ACC112 (cell line): ENCODE measurements at regions not wholly inside any gene's neighbourhood (a gene's known extent, or its start where the extent isn't known, plus 50 kb on each side); places are given as distances from the start of the nearest gene placed in this dataset.

ENCODE experiments used
- H2AFZ ChIP-seq: fragments of 200-600 bp; sonication (generic); one replicate; pipeline ENCODE4 v1.6.0; 2017; ENCODE audit warnings: antibody characterized with exemption, low read length; ENCODE audit not compliant: unreplicated experiment
- H3K27ac ChIP-seq: fragments of 200-600 bp; sonication (generic); 2 replicates; pipeline ENCODE4 v1.5.1; 2014; ENCODE audit warnings: low read depth, mild to moderate bottlenecking, antibody characterized with exemption, low read length, moderate library complexity
- H3K27me3 ChIP-seq: fragments of 200-600 bp; sonication (generic); 2 replicates; pipeline ENCODE4 v1.6.1; 2014; ENCODE audit warnings: mild to moderate bottlenecking, antibody characterized with exemption, low read length, moderate library complexity, mixed read lengths; ENCODE audit not compliant: insufficient read depth
- H3K36me3 ChIP-seq: fragments of 200-600 bp; sonication (generic); 2 replicates; pipeline ENCODE4 v1.6.1; 2016; ENCODE audit warnings: mild to moderate bottlenecking, antibody characterized with exemption, low read length, moderate library complexity, mixed read lengths; ENCODE audit not compliant: insufficient read depth
- H3K4me1 ChIP-seq: fragments of 200-600 bp; sonication (generic); one replicate; pipeline ENCODE4 v1.6.1; 2016; ENCODE audit warnings: low read length, mixed read lengths; ENCODE audit not compliant: insufficient read depth, unreplicated experiment, control insufficient read depth
- H3K4me3 ChIP-seq: fragments of 200-600 bp; sonication (generic); 2 replicates; pipeline ENCODE4 v1.5.1; 2014; ENCODE audit warnings: mild to moderate bottlenecking, low read depth, low read length
- H3K79me2 ChIP-seq: fragments of 200-600 bp; sonication (generic); one replicate; pipeline ENCODE4 v1.6.0; 2016; ENCODE audit warnings: low read length; ENCODE audit not compliant: control insufficient read depth, unreplicated experiment, insufficient read depth

DNA sequence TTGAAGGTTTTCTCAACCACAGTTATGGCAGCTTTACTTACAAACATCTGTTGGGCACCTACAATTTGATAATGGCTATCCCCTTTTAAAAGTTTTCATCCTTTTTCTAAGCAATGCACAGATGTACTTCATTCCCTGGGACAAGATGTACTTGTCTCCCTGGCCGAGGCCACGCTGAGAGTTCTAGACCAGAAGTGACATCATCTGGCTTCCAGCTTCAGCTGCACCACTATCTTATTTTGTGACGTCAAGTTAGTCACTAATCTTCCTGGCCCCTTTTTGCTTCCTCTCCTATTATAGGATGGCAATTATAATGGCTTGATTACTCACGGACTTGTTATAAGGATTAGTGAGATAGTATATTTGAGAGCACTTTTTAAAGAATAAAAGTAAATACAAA lies 386.4 kb downstream of the BCL11A start:
- no peaks in the 10 kb centered on the region for H3K27me3 ChIP-seq
- no peak overlapping the region for H3K27ac ChIP-seq
- no peaks in the 10 kb centered on the region for H3K36me3 ChIP-seq
- H3K4me3 ChIP-seq, result no peak overlapping the region
- no peak overlapping the region for H2AFZ ChIP-seq
- no peaks in the 10 kb centered on the region for H3K79me2 ChIP-seq
- no peaks in the 10 kb centered on the region for H3K4me1 ChIP-seq

DNA sequence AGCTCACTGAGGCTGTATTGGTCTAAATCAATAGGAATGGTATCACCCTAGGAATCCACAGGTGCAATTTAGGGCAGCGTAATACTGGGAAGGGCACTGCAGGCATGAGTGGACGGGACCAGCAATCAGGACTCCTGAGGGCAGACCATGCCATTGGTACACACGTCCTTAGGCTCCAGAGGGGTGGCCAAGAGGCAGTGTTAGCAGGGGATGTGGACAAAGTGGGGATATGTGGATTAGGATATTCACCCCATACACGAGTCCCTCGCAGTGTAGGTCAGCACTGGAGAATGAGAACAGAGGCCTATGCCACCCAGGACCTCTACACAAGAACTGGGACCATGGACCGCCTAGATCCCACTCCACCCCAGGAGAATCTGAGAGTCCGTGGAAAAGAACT lies 389.8 kb downstream of the BCL11A start:
- H3K27me3 ChIP-seq, result no peaks in the 10 kb centered on the region
- H2AFZ ChIP-seq, result no peak overlapping the region

DNA sequence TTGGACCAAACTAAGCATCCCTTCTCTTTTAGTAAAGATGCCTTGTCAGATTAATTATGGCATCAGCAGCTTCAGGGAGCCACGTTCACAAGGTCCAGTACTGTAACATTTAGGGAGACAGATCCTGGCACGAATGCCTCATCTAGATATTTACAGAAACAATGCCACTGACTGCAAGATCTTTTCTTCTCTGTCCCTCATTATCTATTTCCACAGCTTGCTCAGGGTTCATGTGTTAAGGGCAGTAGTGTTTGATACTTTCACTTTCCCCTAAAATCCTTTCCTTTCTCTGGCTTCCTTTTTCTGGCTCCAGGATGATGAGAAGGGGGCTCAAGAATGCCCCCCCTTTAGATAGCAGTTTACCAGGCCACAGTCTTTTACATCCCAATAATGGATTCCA lies 393.9 kb downstream of the BCL11A start:
- Histone ChIP-seq H3K4me3 (no peak overlapping the region), H3K4me1 (no peaks in the 10 kb centered on the region), H3K27ac (no peak overlapping the region), H2AFZ (no peak overlapping the region), H3K36me3 (no peaks in the 10 kb centered on the region), H3K27me3 (no peaks in the 10 kb centered on the region), H3K79me2 (no peaks in the 10 kb centered on the region)

More for the DNA sequence above, 389.8 kb downstream of the BCL11A start:
- no peak overlapping the region for H3K27ac ChIP-seq
- H3K4me3 ChIP-seq, result no peak overlapping the region
- no peaks in the 10 kb centered on the region for H3K79me2 ChIP-seq
- no peaks in the 10 kb centered on the region for H3K36me3 ChIP-seq
- no peaks in the 10 kb centered on the region for H3K4me1 ChIP-seq

DNA sequence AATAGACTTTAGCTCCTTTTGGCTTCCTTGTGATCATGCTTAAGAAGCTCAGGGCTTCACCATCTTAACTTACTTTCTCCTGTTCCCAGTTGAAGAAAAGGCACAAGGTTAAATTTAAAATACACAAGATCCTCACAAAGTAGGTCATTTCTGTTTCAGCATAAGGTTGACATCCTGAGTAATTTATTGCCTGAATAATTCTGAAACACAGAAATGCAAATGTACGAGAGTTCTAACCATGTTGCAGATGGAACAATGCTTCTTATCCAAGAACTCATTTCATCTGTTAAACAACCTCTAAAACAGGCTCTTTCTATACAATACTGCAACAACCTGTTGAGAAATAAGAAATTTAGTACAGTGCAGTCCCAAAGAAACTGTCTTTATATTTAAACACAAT lies 395.2 kb downstream of the BCL11A start:
- Histone ChIP-seq H3K27me3 (no peaks in the 10 kb centered on the region), H3K27ac (no peak overlapping the region), H3K36me3 (no peaks in the 10 kb centered on the region), H2AFZ (no peak overlapping the region), H3K4me3 (no peak overlapping the region), H3K79me2 (no peaks in the 10 kb centered on the region), H3K4me1 (no peaks in the 10 kb centered on the region)

DNA sequence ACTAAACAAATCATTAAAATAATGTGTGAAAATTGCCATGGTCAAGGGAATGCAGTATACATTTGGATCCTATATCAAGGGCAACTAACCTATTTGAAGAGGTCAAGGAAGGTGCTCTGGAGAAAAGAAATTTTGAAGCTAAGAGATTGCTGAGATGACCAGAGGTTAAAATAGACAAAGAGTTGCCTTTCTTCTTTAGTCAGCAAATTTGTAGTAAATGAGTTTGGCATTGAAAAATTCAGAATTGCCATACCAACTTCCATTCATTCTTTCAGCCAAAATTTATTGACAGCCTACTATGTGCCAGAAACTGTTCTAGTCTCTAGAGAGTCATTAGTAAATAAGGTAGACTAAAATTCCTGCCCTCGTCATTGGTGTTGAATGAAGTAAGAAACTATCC lies 396.2 kb downstream of the BCL11A start:
- H3K4me1 ChIP-seq, result no peaks in the 10 kb centered on the region
- no peaks in the 10 kb centered on the region for H3K79me2 ChIP-seq
- no peak overlapping the region for H3K27ac ChIP-seq
- H3K4me3 ChIP-seq, result no peak overlapping the region
- H3K27me3 ChIP-seq, result no peaks in the 10 kb centered on the region
- no peaks in the 10 kb centered on the region for H3K36me3 ChIP-seq
- H2AFZ ChIP-seq, result no peak overlapping the region

DNA sequence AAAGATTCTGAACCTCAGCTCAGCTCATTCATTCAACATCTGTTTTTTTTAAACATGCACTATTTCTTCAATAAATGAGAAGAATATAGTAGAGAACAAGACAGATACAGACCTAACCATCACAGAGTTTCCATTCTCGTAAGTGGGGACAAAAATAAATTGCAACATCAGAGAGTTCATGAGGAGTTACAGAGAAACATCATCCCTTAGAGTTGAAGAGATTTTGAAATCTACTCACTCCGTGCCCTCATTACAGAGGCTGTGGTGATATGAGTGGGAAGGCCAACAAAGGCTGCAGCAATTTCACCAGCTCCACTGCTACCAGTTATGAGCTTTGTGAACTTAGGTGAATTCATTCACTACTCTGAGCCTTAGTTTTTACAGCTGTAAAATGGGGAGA lies 399.3 kb downstream of the BCL11A start:
- Histone ChIP-seq H3K4me1 (no peaks in the 10 kb centered on the region), H3K36me3 (no peaks in the 10 kb centered on the region), H3K27me3 (no peaks in the 10 kb centered on the region), H3K4me3 (no peak overlapping the region), H3K27ac (no peak overlapping the region), H3K79me2 (no peaks in the 10 kb centered on the region), H2AFZ (no peak overlapping the region)

DNA sequence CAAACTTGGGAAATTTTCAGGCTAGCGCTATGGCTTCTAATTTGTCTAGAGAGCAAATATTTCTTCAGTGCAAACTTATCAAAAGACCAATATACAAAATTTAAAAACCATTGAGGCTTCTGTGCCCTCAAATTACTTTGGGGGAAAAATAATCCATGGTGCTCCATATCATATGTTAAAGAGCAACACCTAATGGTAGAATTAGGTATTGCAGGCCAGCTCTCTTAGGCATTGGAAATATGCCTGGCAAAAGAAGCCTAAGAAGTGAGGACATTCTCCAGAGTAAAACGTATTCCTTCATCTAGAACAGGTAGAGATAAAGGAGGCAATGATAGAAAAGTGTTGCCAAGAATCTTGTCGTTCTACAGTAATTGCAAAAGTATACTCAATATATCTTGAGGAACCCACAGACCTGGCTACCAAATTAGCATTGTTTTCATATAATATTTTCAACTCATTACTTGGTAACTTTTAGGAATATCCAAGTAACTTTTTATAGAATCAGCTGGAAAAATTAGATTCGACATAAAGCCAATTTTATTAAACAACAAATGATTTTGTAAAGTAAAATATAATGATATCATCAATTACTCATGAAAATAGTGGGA lies 401.1 kb downstream of the BCL11A start:
- Histone ChIP-seq H3K36me3 (no peaks in the 10 kb centered on the region), H3K27me3 (no peaks in the 10 kb centered on the region), H2AFZ (no peak overlapping the region), H3K27ac (no peak overlapping the region), H3K4me1 (no peaks in the 10 kb centered on the region), H3K4me3 (no peak overlapping the region), H3K79me2 (no peaks in the 10 kb centered on the region)

DNA sequence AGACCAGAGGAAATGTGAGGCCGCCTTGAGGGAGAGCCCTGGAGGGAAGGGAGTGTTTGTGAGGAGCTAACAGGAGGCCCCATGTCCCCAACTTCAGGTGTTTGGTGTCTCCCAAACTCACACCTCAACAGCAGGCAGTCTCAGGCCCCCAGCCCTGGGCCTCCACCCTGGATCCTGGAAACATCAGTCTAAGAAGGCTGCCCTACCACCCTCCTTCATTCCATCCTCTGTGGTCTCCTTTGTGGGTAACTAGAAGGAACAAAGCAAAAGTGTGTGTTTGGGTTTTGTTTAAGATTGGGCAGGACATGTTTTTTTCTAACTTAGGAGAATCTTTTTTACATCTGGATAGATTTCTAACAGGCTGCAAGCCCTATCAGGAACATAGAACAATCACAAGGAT lies 404.3 kb downstream of the BCL11A start:
- Histone ChIP-seq H3K36me3 (no peaks in the 10 kb centered on the region), H3K27me3 (no peaks in the 10 kb centered on the region), H3K4me3 (no peak overlapping the region), H3K4me1 (no peaks in the 10 kb centered on the region), H3K79me2 (no peaks in the 10 kb centered on the region), H3K27ac (no peak overlapping the region), H2AFZ (no peak overlapping the region)

DNA sequence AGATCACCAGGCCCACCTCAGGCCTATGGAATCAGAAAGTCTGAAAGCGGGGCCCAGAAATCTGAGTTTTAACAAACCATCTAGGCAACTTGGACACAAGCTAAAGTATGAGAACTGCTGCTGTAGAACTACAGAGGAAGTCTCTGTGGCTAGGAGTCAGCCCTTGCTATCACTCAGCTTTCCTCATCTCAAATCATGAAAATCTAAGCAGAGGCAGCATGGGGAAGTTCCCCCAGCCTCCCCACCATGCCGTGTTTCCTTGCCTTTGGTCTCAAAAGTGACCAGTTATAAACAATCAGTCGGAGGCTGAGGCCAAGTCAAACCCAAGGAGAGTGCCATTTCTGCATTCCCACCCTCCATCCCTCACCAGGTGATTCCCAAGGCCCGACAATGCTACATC lies 404.7 kb downstream of the BCL11A start:
- H3K79me2 ChIP-seq, result no peaks in the 10 kb centered on the region
- no peak overlapping the region for H3K27ac ChIP-seq

DNA sequence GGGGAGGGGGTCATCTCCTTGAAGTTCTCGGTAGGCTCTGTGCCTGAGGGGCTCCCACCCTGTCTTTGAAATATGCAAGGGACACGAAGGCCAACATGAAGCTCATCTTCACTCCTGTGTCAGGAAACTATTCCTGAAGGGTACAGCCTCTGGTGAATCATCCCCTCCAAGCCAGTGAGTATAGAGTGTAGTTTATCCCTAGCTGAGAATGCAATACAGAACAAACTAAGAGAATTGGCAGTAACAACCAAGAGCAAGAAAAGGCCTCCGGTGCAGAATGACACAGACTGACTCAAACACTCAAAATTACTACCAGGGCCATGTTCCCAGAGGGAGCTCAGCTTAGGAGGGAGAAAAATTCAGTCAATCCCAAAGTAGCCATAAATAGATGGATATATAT lies 413.3 kb downstream of the BCL11A start:
- H3K4me3 ChIP-seq, result no peak overlapping the region
- no peaks in the 10 kb centered on the region for H3K27me3 ChIP-seq
- no peaks in the 10 kb centered on the region for H3K36me3 ChIP-seq

More for the DNA sequence above, 404.7 kb downstream of the BCL11A start:
- no peaks in the 10 kb centered on the region for H3K4me1 ChIP-seq
- no peaks in the 10 kb centered on the region for H3K36me3 ChIP-seq
- H3K27me3 ChIP-seq, result no peaks in the 10 kb centered on the region
- H3K4me3 ChIP-seq, result no peak overlapping the region
- H2AFZ ChIP-seq, result no peak overlapping the region

DNA sequence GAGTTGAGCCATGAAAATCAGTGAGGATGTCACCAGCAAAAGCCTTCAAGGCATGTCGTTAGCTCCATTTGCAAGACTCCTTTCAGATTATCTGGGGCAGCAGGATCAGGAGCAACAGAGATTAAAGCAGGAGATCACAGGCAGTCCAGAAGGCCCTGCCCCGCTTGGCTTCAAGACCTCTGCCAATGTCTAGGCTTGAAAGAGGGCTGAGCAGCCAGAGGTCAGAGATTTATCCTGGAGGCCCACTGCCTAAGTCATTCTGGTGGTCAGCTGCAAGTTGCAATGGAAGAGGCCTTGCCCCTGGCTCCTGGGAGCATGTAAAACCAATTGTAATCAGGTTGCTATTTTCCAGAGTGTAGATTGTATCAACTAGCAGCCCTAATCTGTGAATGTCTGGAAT lies 416.5 kb downstream of the BCL11A start:
- Histone ChIP-seq H2AFZ (no peak overlapping the region), H3K27me3 (no peaks in the 10 kb centered on the region), H3K36me3 (no peaks in the 10 kb centered on the region), H3K4me1 (no peaks in the 10 kb centered on the region), H3K4me3 (no peak overlapping the region), H3K79me2 (no peaks in the 10 kb centered on the region), H3K27ac (no peak overlapping the region)

More for the DNA sequence above, 413.3 kb downstream of the BCL11A start:
- no peaks in the 10 kb centered on the region for H3K4me1 ChIP-seq
- no peak overlapping the region for H3K27ac ChIP-seq
- H2AFZ ChIP-seq, result no peak overlapping the region
- no peaks in the 10 kb centered on the region for H3K79me2 ChIP-seq
